ENCODE measurements at regions not wholly inside any gene's neighbourhood (a gene's known extent, or its start where the extent isn't known, plus 50 kb on each side); places are given as distances from the start of the nearest gene placed in this dataset.

DNA sequence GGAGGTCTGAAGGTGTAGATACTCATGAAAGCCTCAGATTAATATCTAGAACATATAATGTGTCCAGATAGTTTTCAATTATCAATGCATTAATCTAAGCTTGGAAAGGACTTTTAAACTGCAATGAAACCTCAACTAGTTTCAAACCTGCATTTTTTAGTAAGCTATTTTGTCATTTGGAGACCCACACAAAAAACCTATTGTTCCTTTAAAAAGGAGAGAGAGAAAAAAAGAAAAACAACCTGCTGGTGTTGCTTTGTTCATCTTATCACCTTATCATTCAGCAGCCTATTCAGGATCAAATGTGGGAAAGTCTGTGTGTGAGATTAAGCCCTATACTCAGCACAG lies 215.7 kb upstream of the PLEKHG7 start:
- Histone ChIP-seq H3K4me1 (ENCODE audit: control insufficient read depth, insufficient read depth, low read length) (no peaks in the 10 kb centered on the region), H3K36me3 (ENCODE audit: control insufficient read depth, insufficient read depth, low read length) (no peaks in the 10 kb centered on the region), H3K9ac (ENCODE audit: low read length) (no peak overlapping the region), H3K27ac (ENCODE audit: low read depth, low read length) (no peak overlapping the region), H3K27me3 (ENCODE audit: control insufficient read depth, insufficient read depth, low read length) (no peaks in the 10 kb centered on the region), H3K4me3 (ENCODE audit: low read length) (no peak overlapping the region)

GRCh38 chr12:92486443-92487137 lies 216.2 kb upstream of the PLEKHG7 start:
- H3K4me3 ChIP-seq (ENCODE audit: low read length) = no peak overlapping the region
- no peaks in the 10 kb centered on the region for H3K4me1 ChIP-seq (ENCODE audit: control insufficient read depth, insufficient read depth, low read length)
- no peaks in the 10 kb centered on the region for H3K36me3 ChIP-seq (ENCODE audit: control insufficient read depth, insufficient read depth, low read length)
- peak overlapping the region; percentile 15 for H3K27ac ChIP-seq (ENCODE audit: low read depth, low read length)
- no peak overlapping the region for H3K9ac ChIP-seq (ENCODE audit: low read length)
- no peaks in the 10 kb centered on the region for H3K27me3 ChIP-seq (ENCODE audit: control insufficient read depth, insufficient read depth, low read length)

DNA sequence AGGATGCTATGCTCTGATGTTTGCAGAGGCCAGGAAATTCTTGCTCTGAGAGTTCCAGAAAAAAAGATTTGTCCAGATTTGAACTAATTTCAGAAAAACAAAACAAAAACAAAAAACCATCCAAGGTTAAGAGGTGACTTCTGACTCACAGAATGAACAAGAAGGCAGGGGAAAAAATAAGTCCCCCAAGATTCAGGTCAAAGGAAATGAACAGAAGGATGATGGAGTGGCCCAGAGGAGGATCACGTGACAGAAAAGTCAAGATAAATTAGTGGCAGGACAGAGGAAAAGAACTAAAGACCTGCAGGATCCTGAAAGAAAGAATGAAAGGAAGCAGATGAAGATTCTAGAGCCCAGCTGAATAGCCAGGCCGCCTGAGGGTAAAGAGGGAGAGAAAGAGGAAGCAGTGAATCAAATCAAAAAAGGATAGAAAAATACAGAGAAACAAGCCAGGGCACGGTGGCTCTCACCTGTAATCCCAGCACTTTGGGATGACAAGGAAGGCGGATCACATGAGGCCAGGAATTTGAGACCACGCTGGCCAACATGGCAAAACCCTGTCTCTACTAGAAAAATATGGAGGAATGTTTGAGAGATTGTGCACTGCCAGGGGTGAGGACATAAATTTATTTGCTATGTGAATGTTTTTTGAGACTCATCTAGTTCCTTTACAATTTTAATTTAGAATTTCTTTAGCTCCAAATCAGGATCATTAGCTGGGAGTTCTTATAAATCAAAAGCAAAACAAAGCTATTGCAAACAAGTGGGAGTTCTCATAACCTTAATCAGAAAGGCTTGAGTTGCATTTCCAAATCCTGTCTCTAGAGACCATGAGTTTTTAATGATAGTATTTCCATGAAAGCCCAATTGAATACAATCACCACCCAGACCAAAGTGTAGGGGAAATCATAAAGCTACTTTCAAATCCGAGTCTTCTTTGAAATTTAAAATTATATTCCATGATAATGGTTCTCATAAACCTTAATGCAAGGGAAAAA lies 217.1 kb upstream of the PLEKHG7 start:
- no peaks in the 10 kb centered on the region for H3K27me3 ChIP-seq (ENCODE audit: control insufficient read depth, insufficient read depth, low read length)
- H3K36me3 ChIP-seq (ENCODE audit: control insufficient read depth, insufficient read depth, low read length) = no peaks in the 10 kb centered on the region
- peaks cover 3% of the 10 kb centered on the region for H3K4me1 ChIP-seq (ENCODE audit: control insufficient read depth, insufficient read depth, low read length)
- no peak overlapping the region for H3K4me3 ChIP-seq (ENCODE audit: low read length)
- H3K27ac ChIP-seq (ENCODE audit: low read depth, low read length) = no peak overlapping the region
- H3K9ac ChIP-seq (ENCODE audit: low read length) = no peak overlapping the region

DNA sequence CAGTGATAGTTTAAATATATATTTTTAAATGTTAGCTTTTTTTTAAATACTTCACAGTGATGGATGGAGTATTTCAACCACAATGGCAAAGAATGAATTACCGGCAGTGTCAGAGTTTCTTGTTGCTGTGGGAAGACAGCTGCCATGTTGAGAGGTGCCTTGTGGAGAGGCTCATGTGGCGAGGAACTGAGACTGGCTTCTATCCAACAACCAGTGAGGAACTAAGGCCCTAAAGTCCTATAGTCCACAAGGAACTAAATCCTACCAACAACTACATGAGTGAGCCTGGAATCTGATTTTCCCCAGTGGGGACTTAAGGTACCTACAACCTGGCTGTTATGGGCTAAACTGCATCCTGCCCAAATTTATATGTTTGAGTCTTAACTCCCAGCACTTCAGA lies 220.2 kb upstream of the PLEKHG7 start:
- H3K9ac ChIP-seq (ENCODE audit: low read length) = no peak overlapping the region
- H3K27me3 ChIP-seq (ENCODE audit: control insufficient read depth, insufficient read depth, low read length) = no peaks in the 10 kb centered on the region
- H3K27ac ChIP-seq (ENCODE audit: low read depth, low read length) = no peak overlapping the region
- H3K4me3 ChIP-seq (ENCODE audit: low read length) = no peak overlapping the region
- H3K4me1 ChIP-seq (ENCODE audit: control insufficient read depth, insufficient read depth, low read length) = peaks cover 3% of the 10 kb centered on the region
- no peaks in the 10 kb centered on the region for H3K36me3 ChIP-seq (ENCODE audit: control insufficient read depth, insufficient read depth, low read length)

GRCh38 chr12:92481066-92481465 lies 221.7 kb upstream of the PLEKHG7 start:
- no peak overlapping the region for H3K27ac ChIP-seq (ENCODE audit: low read depth, low read length)
- no peak overlapping the region for H3K9ac ChIP-seq (ENCODE audit: low read length)
- H3K36me3 ChIP-seq (ENCODE audit: control insufficient read depth, insufficient read depth, low read length) = no peaks in the 10 kb centered on the region
- no peaks in the 10 kb centered on the region for H3K27me3 ChIP-seq (ENCODE audit: control insufficient read depth, insufficient read depth, low read length)
- H3K4me3 ChIP-seq (ENCODE audit: low read length) = no peak overlapping the region
- H3K4me1 ChIP-seq (ENCODE audit: control insufficient read depth, insufficient read depth, low read length) = peaks cover 3% of the 10 kb centered on the region

DNA sequence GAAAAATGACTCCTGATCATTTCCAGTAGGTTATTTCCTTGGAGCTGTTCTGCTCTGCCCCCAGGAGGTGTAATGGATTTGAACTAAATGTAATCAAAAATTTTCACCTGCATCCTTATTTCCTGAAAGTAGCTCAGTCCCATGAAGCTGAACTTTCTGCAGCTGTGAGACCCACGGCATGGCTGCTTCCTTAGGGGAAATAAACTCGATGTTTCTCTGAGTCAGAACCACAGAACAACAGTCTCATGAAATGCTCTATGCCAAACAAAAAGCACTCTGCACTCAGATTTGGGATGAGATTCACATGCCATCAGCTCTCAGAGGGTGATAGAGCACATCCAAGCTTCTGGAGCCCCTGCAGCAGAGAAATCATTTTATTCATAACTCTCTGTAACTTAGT lies 224.1 kb upstream of the PLEKHG7 start:
- H3K27me3 ChIP-seq (ENCODE audit: control insufficient read depth, insufficient read depth, low read length) = no peaks in the 10 kb centered on the region
- no peak overlapping the region for H3K4me3 ChIP-seq (ENCODE audit: low read length)
- peaks cover 3% of the 10 kb centered on the region for H3K4me1 ChIP-seq (ENCODE audit: control insufficient read depth, insufficient read depth, low read length)
- H3K9ac ChIP-seq (ENCODE audit: low read length) = no peak overlapping the region
- no peak overlapping the region for H3K27ac ChIP-seq (ENCODE audit: low read depth, low read length)
- no peaks in the 10 kb centered on the region for H3K36me3 ChIP-seq (ENCODE audit: control insufficient read depth, insufficient read depth, low read length)

DNA sequence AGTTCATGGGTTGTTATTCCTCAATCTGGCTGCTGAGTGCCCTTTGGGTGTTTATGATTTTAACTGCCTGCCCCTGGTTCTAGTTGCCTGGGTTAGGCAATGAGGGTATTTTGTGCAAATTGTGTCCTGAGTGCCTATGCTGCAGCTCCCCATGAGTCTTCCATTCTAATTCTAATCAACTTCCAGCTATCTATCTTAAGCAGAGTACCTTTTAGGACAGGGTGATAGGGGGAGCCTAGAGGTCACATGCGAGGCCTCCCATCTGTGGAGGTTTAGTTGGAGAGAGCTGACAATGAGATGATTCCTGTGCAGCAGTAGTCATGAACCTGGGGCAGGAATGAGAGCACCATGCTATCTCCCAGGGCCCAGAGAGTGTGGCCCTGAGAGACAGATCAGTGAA lies 225.9 kb upstream of the PLEKHG7 start:
- no peak overlapping the region for H3K9ac ChIP-seq (ENCODE audit: low read length)
- H3K27ac ChIP-seq (ENCODE audit: low read depth, low read length) = no peak overlapping the region
- H3K27me3 ChIP-seq (ENCODE audit: control insufficient read depth, insufficient read depth, low read length) = no peaks in the 10 kb centered on the region
- no peak overlapping the region for H3K4me3 ChIP-seq (ENCODE audit: low read length)
- H3K36me3 ChIP-seq (ENCODE audit: control insufficient read depth, insufficient read depth, low read length) = no peaks in the 10 kb centered on the region
- peaks cover 3% of the 10 kb centered on the region for H3K4me1 ChIP-seq (ENCODE audit: control insufficient read depth, insufficient read depth, low read length)

DNA sequence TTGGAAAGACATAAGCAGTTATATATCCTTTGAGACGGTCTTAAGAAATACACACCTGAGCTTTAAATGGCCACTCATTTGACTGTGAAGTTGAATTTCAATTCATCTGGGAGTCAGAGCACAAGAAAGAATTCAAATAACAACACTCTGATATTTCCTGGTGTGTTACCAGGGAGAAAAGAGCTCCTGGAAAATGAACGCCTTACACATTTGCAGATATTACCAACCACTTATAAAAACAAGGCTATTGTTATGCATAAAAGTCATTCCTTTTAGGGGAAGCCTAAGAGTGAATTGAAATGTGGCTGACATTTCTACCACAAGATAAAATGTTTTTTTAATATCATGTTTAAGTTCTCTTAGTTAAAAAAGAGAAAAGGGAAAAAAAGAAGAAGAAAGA lies 229.2 kb upstream of the PLEKHG7 start:
- H3K36me3 ChIP-seq (ENCODE audit: control insufficient read depth, insufficient read depth, low read length) = no peaks in the 10 kb centered on the region
- H3K27ac ChIP-seq (ENCODE audit: low read depth, low read length) = no peak overlapping the region
- no peak overlapping the region for H3K9ac ChIP-seq (ENCODE audit: low read length)
- no peak overlapping the region for H3K4me3 ChIP-seq (ENCODE audit: low read length)
- H3K27me3 ChIP-seq (ENCODE audit: control insufficient read depth, insufficient read depth, low read length) = no peaks in the 10 kb centered on the region
- no peaks in the 10 kb centered on the region for H3K4me1 ChIP-seq (ENCODE audit: control insufficient read depth, insufficient read depth, low read length)

DNA sequence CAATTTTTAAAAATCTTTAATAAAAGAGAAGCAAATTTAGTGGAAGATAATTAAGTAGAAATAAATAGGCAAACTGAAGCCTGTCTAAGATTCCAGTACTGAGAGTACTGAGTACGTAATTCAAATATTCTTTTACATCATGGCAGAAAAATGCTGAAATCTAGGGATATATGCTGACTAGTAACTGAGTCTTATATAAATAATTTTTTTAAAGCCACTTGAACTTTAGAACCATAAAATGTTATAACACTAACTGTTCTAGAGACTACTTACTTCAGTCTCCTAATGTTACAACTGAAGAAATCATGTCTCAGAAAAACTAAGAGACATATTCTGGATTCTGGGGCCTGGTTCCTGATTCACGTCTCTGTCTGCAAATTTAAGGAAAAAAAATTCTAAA lies 230.6 kb upstream of the PLEKHG7 start:
- H3K4me1 ChIP-seq (ENCODE audit: control insufficient read depth, insufficient read depth, low read length) = no peaks in the 10 kb centered on the region
- no peak overlapping the region for H3K27ac ChIP-seq (ENCODE audit: low read depth, low read length)

GRCh38 chr12:92471551-92471950 lies 231.2 kb upstream of the PLEKHG7 start:
- Histone ChIP-seq H3K9ac (ENCODE audit: low read length) (no peak overlapping the region), H3K36me3 (ENCODE audit: control insufficient read depth, insufficient read depth, low read length) (no peaks in the 10 kb centered on the region)

More for the DNA sequence above, 230.6 kb upstream of the PLEKHG7 start:
- H3K4me3 ChIP-seq (ENCODE audit: low read length) = no peak overlapping the region
- H3K27me3 ChIP-seq (ENCODE audit: control insufficient read depth, insufficient read depth, low read length) = no peaks in the 10 kb centered on the region
- H3K9ac ChIP-seq (ENCODE audit: low read length) = no peak overlapping the region
- no peaks in the 10 kb centered on the region for H3K36me3 ChIP-seq (ENCODE audit: control insufficient read depth, insufficient read depth, low read length)

DNA sequence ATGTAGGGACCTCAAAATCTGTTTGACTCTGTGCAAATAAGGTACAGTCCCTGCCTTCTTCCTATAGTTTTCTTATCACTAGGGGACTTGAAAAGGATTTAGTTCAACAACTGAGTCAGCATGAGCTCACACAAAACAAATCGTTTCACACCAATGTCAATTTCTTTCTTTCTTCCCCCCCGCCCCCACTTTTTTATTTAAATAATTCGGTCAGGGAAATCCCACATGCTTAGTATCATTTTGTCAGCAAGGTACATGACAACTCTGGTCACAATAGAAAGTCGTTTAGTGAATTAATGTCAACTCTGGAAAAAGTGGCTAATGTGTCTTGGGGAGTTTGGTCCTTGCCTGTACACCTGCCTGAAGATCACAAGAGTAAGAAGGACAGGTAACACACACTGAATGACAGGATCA lies 232.2 kb upstream of the PLEKHG7 start:
- Histone ChIP-seq H3K36me3 (ENCODE audit: control insufficient read depth, insufficient read depth, low read length) (no peaks in the 10 kb centered on the region), H3K4me1 (ENCODE audit: control insufficient read depth, insufficient read depth, low read length) (peaks cover 11% of the 10 kb centered on the region), H3K9ac (ENCODE audit: low read length) (no peak overlapping the region), H3K27me3 (ENCODE audit: control insufficient read depth, insufficient read depth, low read length) (no peaks in the 10 kb centered on the region), H3K4me3 (ENCODE audit: low read length) (no peak overlapping the region), H3K27ac (ENCODE audit: low read depth, low read length) (no peak overlapping the region)

More at GRCh38 chr12:92471551-92471950, 231.2 kb upstream of the PLEKHG7 start:
- Histone ChIP-seq H3K27ac (ENCODE audit: low read depth, low read length) (no peak overlapping the region), H3K4me3 (ENCODE audit: low read length) (no peak overlapping the region), H3K4me1 (ENCODE audit: control insufficient read depth, insufficient read depth, low read length) (peaks cover 5% of the 10 kb centered on the region), H3K27me3 (ENCODE audit: control insufficient read depth, insufficient read depth, low read length) (no peaks in the 10 kb centered on the region)

DNA sequence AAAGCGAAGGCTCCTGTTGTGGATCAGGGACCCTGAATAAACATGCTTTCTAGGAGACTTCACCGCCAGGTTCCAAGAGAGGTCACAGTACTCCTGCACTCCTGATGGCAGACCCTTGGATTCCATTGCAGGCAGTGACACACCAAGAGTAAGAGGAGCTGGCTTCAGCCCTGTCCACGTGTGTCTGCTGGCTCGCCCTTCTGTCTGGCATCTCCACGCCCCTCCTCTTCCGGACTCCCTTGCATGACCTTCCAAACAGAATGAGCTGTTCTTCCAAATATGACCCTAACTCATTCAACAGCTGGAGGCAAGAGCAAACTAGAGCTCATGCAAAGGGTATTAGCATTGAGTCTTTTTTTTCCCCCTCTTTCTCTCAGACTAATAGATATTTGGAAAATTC lies 233.0 kb upstream of the PLEKHG7 start:
- Histone ChIP-seq H3K9ac (ENCODE audit: low read length) (no peak overlapping the region), H3K36me3 (ENCODE audit: control insufficient read depth, insufficient read depth, low read length) (no peaks in the 10 kb centered on the region), H3K4me1 (ENCODE audit: control insufficient read depth, insufficient read depth, low read length) (peaks cover 15% of the 10 kb centered on the region), H3K4me3 (ENCODE audit: low read length) (no peak overlapping the region), H3K27ac (ENCODE audit: low read depth, low read length) (no peak overlapping the region), H3K27me3 (ENCODE audit: control insufficient read depth, insufficient read depth, low read length) (no peaks in the 10 kb centered on the region)

All from rectal smooth muscle tissue (tissue), 1 donor.